Transverse colon (tissue), 4 donors: ENCODE measurements at regions not wholly inside any gene's neighbourhood (a gene's known extent, or its start where the extent isn't known, plus 50 kb on each side); places are given as distances from the start of the nearest gene placed in this dataset.

Experiments
- DNase-seq: peaks from one replicate; pipeline ENCODE4 v3.0.0-alpha.2; 2019
- H3K27ac ChIP-seq, 4 donors: fragments of 200-600 bp; sonication (generic); 2 replicates each; pipeline ENCODE4 v1.5.1; 2016 to 2018; ENCODE audit warnings: inconsistent platforms in 4 of 4
- H3K27me3 ChIP-seq: fragments of 200-600 bp; sonication (generic); 2 replicates; pipeline ENCODE4 v1.5.1; 2017; ENCODE audit warnings: inconsistent platforms
- H3K36me3 ChIP-seq, 4 donors: fragments of 200-600 bp; sonication (generic); 2 replicates each; pipeline ENCODE4 v1.5.1; 2017 to 2019; ENCODE audit warnings: inconsistent platforms in 4 of 4
- H3K4me1 ChIP-seq, 4 donors: fragments of 200-600 bp; sonication (generic); 2 replicates each; pipeline ENCODE4 v1.5.1; 2017 to 2020; ENCODE audit warnings: inconsistent platforms in 4 of 4
- H3K4me3 ChIP-seq, 4 donors: fragments of 200-600 bp; sonication (generic); 1 replicate in 1 of 4; 2 replicates in 3 of 4; pipeline versions ENCODE4 v1.5.1 to v1.6.1; 2017 to 2019; ENCODE audit warnings: inconsistent platforms in 4 of 4
- H3K9me3 ChIP-seq, 2 donors: fragments of 200-600 bp; sonication (generic); 2 replicates each; pipeline ENCODE4 v1.5.1; 2017 to 2019; ENCODE audit warnings: inconsistent platforms in 2 of 2
- CTCF ChIP-seq, 5 experiments: fragments of 200-600 bp in 3 of 5; fragments of 450-650 bp in 2 of 5; sonication (generic) in 3 of 5; IDR thresholded peaks; 1 replicate in 2 of 5; 2 replicates in 3 of 5; pipeline ENCODE4 v1.5.1; 2016 to 2017; ENCODE audit warnings: antibody characterized with exemption in 5 of 5, inconsistent platforms in 3 of 5, mild to moderate bottlenecking in 2 of 5, moderate library complexity in 1 of 5
- EP300 ChIP-seq: sonication (generic); formaldehyde crosslinking; IDR thresholded peaks from one replicate; pipeline ENCODE4 v1.6.1; 2017; ENCODE audit warnings: antibody characterized with exemption, low read depth
- POLR2A ChIP-seq: fragments of 450-650 bp; IDR thresholded peaks from one replicate; pipeline ENCODE4 v1.6.1; 2016; ENCODE audit warnings: antibody characterized with exemption, mild to moderate bottlenecking, moderate library complexity
- POLR2AphosphoS5 ChIP-seq, 3 donors: sonication (generic); formaldehyde crosslinking; IDR thresholded peaks; one replicate each; pipeline ENCODE4 v1.6.1; 2016; ENCODE audit warnings: antibody characterized with exemption in 3 of 3
- WGBS, 2 donors: methylation state at CpG; one replicate each; pipeline ENCODE4 v1.1.5; 2018; ENCODE audit warnings: low coverage in 1 of 2; 5-methylcytosine and 5-hydroxymethylcytosine counted together
- in situ Hi-C, 4 donors: fragments of 200-750 bp; cut with MboI; loops; one replicate each; pipeline versions ENCODE4 v1.15.0 to v1.15.1; 2017; ENCODE audit warnings: low sequenced_read_pairs in 3 of 4, low pct_ligation_motif_present in 1 of 4, low pct_unique_long_range_greater_than_20kb in 1 of 4
- intact Hi-C: fragments of 100-400 bp; cut with DNase I; formaldehyde crosslinking; loops from one replicate; pipeline ENCODE4 v1.15.1; 2023; ENCODE audit warnings: low total_unique reads

- Histone ChIP-seq H3K4me3 (no peak overlapping the region), H3K9me3 (no peaks in the 10 kb centered on the region), H3K27ac (no peak overlapping the region), H3K36me3 (no peaks in the 10 kb centered on the region), H3K4me1 (peaks cover 0 to 2% (median 0%) of the 10 kb centered on the region in 4 donors), H3K27me3 (no peaks in the 10 kb centered on the region)
- DNase-seq = no peak
- TF ChIP-seq CTCF (IDR thresholded peaks at IDR 0.05) (no peak), POLR2AphosphoS5 (IDR thresholded peaks at IDR 0.05) (no peak), POLR2A (no peak), EP300 (no peak)
- in situ Hi-C loops = no loop called here
- intact Hi-C loops = loop anchor here (1.0 to 10.0 kb wide), 2 partner anchors 45 to 63 kb away; no protein-coding TSS in a partner anchor
- 47 to 63% methylated on average over 3 to 5 of the region's 5 CpGs for WGBS, 2 donors
These were observed 78.4 kb downstream of the ENC1 start for GRCh38 chr5:74562122-74562521.

- Histone ChIP-seq H3K4me1 (no peaks in the 10 kb centered on the region), H3K9me3 (no peaks in the 10 kb centered on the region), H3K36me3 (no peaks in the 10 kb centered on the region), H3K4me3 (no peak overlapping the region), H3K27me3 (no peaks in the 10 kb centered on the region), H3K27ac (no peak overlapping the region)
- intact Hi-C loops = loop anchor here (10.0 kb wide), 1 partner anchor 65 kb away; no protein-coding TSS in a partner anchor
- no peak for DNase-seq
- TF ChIP-seq POLR2AphosphoS5 (IDR thresholded peaks at IDR 0.05) (no peak), EP300 (no peak), CTCF (IDR thresholded peaks at IDR 0.05) (no peak), POLR2A (no peak)
- in situ Hi-C loops = no loop called here
These were observed 80.3 kb downstream of the ENC1 start for GRCh38 chr5:74560245-74560644.

GRCh38 chr5:74556631-74557595 is 83.6 kb downstream of the ENC1 start:
- intact Hi-C loops = no loop called here
- H3K4me1 ChIP-seq = no peaks in the 10 kb centered on the region
- in situ Hi-C loops = no loop called here
- no peak for DNase-seq
- no peaks in the 10 kb centered on the region for H3K27me3 ChIP-seq
- no peak for TF ChIP-seq POLR2A
- no peak for TF ChIP-seq EP300
- no peak for TF ChIP-seq CTCF (IDR thresholded peaks at IDR 0.05)
- TF ChIP-seq POLR2AphosphoS5 (IDR thresholded peaks at IDR 0.05) = no peak
- H3K36me3 ChIP-seq = no peaks in the 10 kb centered on the region
- no peaks in the 10 kb centered on the region for H3K9me3 ChIP-seq
- WGBS, 2 donors = 82 to 89% methylated on average over 4 to 6 of the region's 6 CpGs
- no peak overlapping the region for H3K27ac ChIP-seq
- H3K4me3 ChIP-seq = no peak overlapping the region

- no peaks in the 10 kb centered on the region for H3K36me3 ChIP-seq
- WGBS, 2 donors = 60 to 72% methylated on average over 1 to 3 of the region's 3 CpGs
- no peak overlapping the region for H3K4me3 ChIP-seq
- TF ChIP-seq POLR2A = no peak
- TF ChIP-seq EP300 = no peak
- no peak for TF ChIP-seq CTCF (IDR thresholded peaks at IDR 0.05)
- TF ChIP-seq POLR2AphosphoS5 (IDR thresholded peaks at IDR 0.05) = no peak
- H3K27ac ChIP-seq = no peak overlapping the region
- no peak for DNase-seq
- H3K4me1 ChIP-seq = no peaks in the 10 kb centered on the region
- intact Hi-C loops = no loop called here
- H3K27me3 ChIP-seq = no peaks in the 10 kb centered on the region
- in situ Hi-C loops = no loop called here
- H3K9me3 ChIP-seq = no peaks in the 10 kb centered on the region
These were observed 84.5 kb downstream of the ENC1 start for GRCh38 chr5:74556006-74556405.
